GM18519 (cell line): ENCODE measurements at regions not wholly inside any gene's neighbourhood (a gene's known extent, or its start where the extent isn't known, plus 50 kb on each side); places are given as distances from the start of the nearest gene placed in this dataset.

Experiments
- ATAC-seq: cut with Tn5 transposase; IDR thresholded peaks from one replicate; pipeline ENCODE4 v1.9.1; 2021; ENCODE audit warnings: mild to moderate bottlenecking, moderate library complexity; ENCODE audit not compliant: unreplicated experiment, low FRiP score

DNA sequence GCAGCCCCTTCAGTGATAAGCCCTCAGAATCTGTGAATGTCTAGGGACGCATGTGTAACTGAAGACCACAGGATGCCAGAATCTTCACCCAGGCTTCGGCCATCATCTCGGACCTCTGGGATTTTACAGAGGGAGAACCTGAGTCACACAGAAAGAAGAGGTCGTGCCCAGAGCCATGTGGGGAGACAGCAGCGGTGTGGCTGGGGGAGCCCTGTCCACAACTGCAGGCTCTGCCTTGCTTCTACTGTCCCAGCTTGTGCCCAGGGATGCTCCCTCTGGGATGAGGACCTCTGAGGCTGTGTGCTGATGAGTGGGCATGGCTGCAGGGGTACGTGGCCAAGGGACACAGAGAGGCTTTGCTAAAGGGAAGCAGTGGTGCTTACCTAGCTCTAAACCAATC lies 582.0 kb downstream of the TBC1D22A start:
- no peak for ATAC-seq

DNA sequence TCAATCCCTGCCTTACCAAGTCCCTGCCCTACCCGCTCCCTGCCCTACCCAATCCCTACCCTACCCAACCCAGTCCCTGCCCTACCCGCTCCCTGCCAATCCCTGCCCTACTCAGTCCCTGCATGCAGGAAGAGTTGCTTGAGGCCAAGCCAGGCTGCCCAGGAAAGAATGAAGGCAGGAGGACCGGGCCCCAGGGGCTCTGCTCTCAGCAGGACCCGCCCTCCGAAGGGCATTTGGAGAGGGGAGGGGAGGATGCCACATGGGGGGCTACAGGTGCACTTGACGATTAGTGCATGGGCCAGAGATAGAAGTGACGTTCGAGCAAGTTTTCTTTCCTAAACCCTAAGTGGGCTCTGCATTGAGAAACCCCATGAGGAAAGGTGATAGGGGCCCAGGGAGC lies 581.2 kb downstream of the TBC1D22A start:
- ATAC-seq, result no peak

DNA sequence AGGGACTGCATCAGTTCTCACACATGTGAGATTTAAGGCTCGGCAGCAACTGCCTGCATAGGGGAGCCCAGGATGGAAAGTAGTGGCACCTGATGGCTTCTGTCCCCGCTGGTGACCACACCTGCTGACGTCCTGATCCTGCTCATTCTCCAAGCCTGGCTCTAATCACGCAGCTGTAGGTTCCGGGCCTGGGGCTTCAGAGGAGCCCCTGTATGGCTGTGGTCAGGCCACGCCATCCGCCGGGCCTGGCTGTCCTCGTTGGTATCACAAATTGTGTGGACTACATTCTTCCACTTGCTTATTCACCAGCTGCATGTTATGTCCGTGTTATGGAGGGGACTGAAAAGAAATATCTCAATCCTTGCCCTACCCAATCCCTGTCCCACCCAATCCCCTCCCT lies 580.0 kb downstream of the TBC1D22A start:
- ATAC-seq, result no peak

DNA sequence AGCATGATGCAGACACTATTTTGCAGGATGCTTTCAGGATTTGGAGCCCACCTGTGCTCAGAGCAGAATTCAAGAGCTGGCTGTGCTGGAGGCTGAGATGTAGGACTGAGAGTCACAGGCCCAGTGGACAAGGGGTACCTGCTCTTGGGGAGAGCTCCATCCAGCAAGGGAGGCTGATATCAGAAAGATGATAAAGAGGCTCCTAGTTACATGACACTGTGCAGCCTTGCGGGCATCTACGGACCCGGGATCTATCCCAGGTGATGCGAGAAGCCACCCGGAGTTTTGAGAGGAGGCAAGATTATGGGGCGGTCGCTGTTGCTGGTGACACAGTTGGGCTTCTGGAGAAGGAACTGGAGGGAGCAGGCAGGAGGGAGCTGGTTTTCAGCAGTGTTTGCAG lies 579.0 kb downstream of the TBC1D22A start:
- no peak for ATAC-seq

DNA sequence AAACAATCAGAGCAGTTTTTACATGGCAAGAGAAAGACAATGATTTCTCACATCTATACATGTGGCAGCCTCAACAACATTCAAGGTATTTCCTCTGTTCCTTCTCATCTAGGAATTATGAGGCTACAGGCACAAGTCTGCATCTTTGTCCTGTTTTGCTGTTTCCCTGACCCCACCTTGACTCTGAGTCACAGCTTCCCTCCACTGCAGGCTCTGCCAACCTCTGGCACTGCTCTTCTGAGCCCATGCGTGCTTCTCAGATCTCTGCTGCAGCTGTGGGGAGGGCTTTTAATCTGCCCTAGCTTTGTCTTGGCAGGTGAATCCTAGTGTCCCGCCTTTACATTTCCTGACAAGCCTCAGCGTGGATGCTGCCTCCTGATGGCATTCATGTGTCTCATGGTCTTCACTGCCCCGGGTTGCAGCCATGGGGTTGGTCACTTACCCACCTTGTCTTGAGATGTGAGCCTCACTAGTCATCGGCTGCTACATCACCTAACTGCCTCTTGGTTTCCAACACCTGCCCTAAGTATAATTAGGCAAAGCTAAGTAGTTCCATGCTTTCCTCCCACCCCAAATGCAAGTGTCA lies 578.5 kb downstream of the TBC1D22A start:
- ATAC-seq, result no peak

DNA sequence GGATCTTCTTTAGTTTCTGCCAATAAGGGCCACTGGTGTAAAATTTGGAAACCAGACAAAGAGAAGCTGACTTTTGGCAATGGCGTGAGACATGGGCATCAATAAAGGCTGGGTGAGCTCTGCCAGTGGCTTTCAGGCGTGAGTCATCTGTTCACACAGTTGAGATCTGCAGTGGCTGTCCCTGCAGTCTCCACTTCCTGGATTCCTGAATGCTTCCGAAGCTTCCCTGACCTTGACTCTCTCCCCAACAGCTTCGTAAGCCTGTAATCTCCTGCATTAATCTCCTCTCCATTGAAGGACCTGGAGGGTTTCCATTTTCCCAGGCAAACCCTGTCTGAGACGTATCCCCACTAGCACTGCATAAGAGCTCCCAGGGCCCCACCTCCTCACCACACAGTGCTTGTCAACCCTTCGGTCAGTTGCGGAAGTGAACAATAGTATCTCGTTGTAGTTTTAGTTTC lies 574.7 kb downstream of the TBC1D22A start:
- no peak for ATAC-seq

DNA sequence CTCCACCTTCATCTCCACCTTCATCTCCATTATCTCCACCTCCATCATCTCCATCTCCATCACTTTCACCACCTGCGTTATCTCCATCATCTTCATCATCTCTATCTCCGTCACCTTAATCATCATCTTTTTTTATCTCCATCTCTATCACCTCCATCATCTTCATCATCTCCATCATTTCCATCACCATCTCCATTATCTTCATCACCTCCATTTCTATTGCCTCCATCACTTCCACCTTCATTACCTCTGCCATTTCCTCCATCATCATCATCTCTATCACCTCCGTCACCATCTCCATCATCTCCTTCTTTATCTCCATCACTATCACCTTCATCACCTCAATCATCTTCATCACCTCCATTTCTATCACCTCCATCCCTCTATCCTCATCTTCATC lies 573.5 kb downstream of the TBC1D22A start:
- no peak for ATAC-seq

DNA sequence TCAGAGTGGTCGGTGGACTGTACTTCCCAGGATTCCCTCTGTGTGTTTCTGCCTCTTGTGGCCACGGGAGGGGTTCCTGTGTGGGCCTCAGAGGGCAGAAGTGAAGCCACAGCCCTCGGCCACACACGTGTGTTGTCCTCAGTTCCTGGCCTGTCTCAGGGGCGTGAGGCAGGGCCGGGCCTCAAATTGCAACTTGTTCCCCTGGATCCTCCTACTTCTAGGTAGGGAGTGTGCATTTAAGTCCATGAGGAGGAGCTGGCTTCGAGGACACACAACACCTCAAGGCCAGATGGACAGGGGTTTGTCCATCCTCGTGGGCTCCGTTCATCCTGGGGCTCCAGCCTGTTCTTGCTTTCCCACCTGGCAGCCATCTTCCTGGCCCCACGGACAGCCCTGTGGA lies 573.0 kb downstream of the TBC1D22A start:
- ATAC-seq, result no peak

DNA sequence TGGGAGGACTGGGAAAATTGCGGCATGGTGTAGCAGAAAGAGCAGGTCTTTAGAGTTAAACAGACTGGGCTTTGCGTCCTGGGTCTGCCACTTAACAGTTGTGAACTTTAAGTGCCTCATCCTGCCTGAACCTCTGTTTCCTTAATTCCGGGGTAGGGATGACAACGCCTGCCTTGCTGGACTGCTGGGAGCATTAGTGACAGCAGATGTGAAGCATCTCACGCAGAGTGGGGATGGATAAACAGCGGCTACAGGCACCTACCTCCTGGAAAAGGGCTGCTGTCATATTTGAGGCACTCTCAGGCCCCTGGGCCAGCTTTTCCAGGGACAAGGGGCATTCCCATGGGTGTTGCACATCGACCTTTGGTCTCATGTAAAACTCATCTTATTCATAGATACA lies 572.2 kb downstream of the TBC1D22A start:
- no peak for ATAC-seq

DNA sequence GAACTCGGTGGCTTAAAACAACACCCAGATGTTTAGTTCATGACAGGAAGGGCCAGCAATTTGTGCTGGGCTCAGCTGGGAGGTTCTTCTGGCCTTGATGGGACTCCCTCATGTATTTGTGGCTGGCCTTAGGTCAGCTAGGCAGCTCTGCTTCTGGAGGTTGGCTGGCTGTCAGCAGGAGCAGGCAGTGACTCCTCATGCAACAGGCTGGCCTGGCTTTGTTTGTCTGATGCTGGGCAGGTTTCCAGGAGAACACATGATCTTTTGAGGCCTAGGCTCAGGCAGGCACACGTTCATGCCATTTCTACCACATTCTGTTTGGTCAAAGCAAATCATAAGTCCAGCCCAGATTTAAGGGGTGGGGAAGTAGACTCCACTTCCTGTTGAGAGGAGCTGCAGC lies 571.2 kb downstream of the TBC1D22A start:
- no peak for ATAC-seq

DNA sequence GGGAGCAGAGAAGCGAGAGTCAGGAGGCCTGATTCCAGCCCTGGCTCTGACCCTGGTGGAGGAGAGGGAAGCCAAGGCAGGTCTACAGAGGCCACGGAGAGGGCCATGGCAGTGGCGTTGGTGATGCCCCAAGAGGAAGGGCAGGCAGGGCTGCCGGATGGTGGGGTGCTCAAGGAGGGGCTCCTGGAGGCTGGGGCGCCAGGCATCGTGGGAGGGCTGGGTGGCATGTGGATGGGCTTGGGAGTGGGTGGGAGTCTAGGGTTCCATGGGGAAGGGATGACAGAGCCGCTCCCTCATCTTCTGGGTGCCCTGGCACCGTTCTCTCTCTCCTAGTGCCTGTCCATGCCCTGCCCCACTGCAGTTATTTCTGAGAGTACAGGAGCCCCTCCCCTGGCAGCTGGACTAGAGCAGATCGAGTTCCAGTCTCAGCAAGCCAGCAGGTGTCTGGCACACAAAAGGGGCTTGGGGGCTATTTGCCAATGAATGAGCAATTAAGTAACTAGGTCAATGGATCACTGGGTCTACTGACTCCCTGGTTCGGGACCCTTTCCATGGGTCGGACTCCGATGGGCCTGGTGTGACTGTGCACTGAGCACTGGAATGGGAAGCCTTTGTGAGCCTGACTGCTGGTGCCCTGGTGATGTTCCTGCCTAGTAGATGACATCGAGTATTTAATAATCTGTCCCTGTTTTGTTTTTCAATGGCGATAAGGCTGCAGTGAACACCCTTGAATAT lies 570.0 kb downstream of the TBC1D22A start:
- no peak for ATAC-seq

DNA sequence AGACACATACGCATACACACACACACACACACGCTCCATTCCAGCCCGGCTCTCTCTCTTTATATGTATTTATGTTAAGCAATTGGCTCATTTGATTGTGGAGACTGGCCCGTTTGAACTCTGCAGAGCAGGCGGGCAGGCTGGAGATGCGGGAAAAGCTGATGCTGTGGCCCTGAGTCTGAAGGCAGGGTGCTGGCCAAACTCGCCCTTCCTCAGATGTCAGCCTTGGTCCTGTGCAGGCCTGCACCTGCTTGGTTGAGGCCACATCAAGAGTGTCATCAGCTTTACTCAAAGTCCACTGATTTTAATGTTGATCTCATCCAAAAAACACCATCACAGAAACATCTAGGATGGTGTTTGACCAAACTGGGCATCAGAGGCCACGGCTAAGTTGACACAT lies 569.3 kb downstream of the TBC1D22A start:
- no peak for ATAC-seq

DNA sequence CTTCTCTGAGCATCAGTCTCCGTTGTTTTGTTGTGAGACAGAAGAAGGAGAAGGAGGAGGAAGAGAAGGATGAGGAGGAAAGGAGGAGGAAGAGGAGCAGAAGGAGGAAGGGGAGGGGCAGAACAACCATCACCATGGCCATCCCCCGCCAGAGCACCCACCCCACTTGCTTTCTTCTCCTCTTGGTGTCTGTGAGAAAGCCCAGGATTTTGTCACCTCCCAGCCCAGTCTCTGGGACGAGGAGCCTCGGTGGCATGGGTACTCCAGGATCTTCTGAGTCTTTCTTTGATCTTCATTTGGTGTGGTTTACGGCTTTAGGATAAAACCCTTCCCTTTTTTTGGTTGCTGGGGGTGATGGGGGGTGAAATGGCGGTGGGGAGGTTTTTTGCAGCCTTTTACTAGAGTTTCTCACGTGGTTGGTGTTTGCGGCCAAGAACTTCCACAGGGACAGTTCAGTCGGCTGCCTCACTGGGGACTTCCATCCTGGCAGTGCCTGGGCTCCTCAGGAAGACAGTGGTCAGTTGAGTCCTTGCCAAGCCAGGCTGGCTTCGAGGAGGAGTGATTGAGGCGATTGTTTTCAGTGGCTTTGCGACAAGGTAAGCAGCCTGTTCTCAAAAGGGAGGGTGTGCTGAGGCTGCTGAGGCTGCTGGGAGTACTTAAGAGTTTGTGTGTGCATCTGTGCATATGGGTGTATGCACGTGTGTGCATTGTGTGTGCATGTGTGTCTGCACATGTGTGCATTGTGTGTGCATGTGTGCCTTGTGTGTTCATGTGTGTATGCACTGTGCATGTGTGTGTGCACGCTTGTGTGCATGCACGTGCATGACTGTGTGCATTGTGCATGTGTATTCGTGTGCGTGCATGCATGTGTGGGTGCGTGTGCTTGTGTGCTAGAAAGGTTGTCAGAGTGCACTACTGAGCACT lies 567.5 kb downstream of the TBC1D22A start:
- no peak for ATAC-seq

DNA sequence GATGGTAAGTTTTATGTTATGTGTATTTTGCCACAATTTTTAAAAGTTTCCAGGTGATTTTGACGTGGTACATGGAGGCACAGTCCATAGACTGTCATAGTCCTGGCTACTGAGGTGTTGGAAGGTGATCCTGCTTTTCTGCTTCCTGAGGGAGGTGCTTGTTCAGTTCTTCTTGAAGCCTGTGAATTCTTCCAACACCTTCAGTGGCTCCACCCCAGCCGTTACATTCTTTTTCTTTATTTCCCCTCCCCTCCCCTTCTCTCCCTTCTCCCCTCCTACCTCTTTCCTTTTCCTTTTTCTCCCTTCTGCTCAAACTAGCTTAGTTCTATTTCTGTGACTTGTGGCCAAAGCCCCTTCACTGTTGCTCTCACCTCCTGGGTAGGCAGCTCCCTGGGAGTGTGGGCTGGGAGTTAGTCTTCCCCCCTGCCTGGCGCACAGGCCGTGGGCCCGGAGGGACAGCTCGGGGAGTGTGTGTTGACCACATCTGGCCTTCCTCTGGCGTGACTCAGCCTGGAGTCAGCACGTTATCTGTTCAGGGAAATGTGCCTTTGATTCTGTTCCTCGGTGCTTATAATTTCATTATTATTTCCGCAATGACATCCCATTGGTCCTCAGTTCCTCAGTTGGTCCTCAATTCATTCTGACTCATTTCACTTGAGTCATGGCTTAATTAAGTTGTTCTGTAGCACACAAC lies 566.2 kb downstream of the TBC1D22A start:
- no peak for ATAC-seq

DNA sequence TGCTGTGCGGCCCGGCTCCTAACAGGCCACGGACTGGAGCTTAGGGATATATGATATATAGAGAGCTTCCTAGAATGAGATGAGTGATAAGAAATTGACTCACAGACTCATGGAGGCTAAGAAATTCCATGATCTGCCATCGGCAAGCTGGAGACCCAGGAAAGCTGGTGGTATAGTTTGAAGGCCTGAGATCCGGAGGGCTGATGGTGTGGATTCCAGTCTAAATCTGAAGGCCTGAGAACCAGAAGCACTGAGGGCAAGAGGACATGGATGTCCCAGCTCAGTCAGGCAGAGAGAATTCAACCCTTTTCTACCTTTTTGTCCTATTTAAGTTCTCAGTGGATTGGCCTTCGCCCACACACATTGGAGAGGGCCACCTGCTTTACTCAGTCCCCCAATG lies 564.8 kb downstream of the TBC1D22A start:
- no peak for ATAC-seq

DNA sequence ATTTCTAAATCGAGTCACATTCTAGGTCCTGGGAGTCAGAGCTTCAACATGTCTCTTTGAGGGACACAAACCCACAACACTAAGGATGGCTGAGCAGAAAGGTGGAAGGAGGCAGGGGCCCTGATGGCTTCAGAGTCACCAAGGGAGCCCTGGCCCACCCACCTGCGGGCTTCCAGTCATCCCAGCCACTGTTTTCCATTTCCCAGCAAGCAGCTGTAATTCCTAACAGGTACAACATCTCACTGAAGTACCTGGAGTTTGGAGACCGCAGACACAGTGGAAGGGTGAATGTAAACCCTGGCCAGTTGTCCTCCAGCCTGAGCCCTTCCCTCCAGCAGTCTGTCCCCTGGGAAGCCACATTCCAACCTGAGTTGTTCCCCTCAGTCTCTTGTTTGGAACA lies 562.8 kb downstream of the TBC1D22A start:
- no peak for ATAC-seq

DNA sequence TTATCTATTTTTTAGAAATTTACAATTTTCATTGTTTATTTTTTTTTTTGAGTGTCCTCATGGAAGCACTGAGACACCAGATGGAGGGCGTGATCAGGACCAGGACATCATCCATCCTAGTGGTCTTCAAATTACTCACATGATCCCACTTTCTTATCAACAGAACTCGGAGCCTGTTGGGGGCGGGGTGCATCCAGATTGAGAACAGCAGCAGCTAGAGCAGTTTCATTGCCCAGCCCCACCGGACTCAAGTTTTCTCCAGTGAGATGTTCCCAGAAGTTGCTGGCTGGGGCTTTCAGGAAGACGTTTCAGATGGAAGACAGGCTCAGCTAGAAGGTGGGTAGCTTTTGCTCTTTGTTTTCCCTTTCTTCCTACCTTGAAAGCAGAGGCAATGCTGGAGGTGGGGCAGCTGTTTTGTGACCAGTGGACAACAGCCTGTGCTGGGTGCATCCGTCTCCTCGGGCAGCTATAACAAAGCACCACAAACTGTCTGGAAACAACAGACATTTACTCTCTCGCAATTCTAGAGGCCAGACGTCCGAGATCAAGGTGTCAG lies 562.1 kb downstream of the TBC1D22A start:
- no peak for ATAC-seq

DNA sequence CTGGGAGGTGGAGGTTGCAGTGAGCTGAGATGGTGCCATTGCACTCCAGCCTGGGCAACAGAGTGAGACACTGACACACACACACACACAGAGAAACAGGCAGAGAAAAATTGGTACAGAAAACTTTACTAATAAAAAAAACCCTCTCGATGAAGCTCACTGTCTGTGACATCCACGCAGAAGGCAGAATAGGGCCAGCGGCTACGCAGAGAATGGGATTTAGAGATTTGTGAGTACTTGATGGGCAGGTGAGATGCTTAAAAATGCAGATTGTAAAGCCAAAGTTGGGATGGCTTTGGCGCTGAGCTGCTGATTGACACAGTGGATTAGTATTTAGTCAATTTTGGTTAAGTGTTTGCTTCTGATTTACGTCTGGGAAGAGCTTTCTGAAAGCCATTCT lies 561.1 kb downstream of the TBC1D22A start:
- ATAC-seq, result no peak

DNA sequence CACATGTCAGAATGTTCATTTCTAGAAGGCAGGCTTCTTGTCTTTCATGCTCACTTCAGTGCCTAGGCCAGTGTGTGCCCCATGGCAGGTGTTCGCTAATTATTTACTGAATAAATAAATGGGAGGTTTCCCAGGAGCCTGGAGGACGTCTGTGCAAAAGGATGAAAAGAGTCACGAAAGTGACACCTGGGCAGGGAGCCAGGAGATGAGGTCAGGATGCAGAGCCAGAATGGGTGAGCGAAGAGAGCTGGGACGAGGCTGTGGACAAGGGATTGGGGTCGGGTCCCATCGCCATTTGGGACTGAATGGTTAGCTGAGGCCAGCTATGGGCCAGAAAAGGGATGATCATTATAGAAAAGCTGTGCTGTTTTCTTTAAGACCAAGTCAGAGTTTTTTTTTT lies 560.4 kb downstream of the TBC1D22A start:
- no peak for ATAC-seq

DNA sequence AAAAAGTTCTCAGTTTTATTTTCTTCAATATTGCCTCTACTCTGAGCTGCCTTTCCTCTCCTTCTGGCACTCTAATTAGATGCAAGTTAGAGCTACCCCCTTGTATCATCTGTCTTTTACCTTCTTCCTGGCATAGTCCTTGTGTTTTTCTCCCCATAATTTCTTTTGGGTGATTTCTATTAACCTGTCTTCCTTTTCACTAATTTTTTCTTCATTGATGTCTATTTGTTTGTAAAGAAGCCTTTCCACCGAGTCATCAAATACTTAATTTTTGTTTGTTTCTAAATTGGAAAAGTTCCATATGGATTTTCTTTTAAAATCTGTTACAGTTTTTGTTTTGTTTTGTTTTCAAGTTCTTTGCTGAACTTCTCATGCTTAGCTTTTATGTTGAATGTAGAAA lies 558.1 kb downstream of the TBC1D22A start:
- no peak for ATAC-seq
